ENCODE measurements at regions not wholly inside any gene's neighbourhood (a gene's known extent, or its start where the extent isn't known, plus 50 kb on each side); places are given as distances from the start of the nearest gene placed in this dataset.

DNA sequence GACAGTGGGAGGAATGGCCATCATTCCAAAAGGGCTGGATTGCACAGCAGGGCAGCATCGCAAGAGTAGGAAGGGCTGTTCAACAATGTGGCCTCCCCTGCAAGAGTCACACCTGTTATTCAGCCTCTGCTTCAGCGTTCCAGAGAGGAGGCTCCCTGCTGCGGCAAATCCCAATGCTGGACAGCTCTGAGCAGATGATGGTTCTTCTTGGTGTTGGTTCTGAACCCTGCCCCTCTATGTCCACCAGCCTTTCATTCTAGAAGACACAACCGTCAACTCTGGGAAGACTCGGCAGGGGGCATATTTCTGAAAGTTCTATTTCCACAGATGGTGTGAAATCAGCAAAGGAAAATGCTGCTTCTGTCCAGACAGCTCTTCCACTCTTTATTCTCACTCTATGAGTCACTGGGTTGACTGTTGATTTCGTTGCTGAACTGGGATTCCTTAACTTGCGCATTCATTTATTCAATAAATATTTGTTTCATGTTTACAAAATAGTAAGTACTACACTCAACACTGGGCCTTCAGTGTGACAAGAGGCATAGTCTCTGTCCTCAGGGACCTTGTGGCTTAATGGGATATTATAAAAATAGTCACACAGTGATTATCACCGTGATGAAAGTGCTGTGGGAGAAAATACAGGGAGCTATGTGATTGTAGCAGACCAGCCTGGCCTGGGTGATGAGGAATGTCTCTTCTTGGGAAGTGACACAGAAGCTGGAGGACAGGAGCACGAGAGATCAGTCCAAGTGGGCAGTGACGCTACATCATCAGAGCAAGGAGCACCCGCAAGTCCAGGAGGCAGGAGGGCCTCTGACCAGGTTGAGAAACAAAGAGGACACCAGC lies 260.3 kb downstream of the SIPA1L2 start:
- no peak for DNase-seq (ENCODE audit: low spot score)
- TF ChIP-seq, protein P1, sequence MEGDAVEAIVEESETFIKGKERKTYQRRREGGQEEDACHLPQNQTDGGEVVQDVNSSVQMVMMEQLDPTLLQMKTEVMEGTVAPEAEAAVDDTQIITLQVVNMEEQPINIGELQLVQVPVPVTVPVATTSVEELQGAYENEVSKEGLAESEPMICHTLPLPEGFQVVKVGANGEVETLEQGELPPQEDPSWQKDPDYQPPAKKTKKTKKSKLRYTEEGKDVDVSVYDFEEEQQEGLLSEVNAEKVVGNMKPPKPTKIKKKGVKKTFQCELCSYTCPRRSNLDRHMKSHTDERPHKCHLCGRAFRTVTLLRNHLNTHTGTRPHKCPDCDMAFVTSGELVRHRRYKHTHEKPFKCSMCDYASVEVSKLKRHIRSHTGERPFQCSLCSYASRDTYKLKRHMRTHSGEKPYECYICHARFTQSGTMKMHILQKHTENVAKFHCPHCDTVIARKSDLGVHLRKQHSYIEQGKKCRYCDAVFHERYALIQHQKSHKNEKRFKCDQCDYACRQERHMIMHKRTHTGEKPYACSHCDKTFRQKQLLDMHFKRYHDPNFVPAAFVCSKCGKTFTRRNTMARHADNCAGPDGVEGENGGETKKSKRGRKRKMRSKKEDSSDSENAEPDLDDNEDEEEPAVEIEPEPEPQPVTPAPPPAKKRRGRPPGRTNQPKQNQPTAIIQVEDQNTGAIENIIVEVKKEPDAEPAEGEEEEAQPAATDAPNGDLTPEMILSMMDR (IDR thresholded peaks at IDR 0.05; ENCODE audit: extremely low read depth, missing control alignments), result no peak

DNA sequence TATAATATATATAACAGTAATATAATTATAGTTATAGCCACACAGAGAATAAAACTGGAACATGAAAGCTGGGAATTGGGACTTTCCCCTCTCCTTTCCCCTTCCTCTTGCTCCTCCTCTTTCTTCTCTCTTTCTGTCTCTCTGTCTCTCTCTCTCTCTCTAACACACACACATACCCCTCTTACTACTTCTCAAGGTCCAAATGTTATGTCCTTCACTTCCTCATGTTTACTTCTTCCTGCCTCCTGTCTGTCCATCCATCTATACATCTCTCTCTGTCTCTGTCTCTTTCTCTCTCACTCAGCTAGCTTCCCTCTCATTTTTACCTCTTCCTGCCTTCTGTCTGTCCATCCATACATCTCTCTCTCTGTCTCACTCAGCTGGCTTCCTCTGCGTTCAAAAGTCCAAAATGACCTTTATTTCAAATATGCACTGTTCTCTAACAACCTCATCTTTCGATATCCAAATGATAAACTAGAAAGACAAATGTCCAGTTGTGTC lies 261.1 kb downstream of the SIPA1L2 start:
- TF ChIP-seq, protein P1 (IDR thresholded peaks at IDR 0.05; ENCODE audit: extremely low read depth, missing control alignments), result no peak
- no peak for DNase-seq (ENCODE audit: low spot score)

DNA sequence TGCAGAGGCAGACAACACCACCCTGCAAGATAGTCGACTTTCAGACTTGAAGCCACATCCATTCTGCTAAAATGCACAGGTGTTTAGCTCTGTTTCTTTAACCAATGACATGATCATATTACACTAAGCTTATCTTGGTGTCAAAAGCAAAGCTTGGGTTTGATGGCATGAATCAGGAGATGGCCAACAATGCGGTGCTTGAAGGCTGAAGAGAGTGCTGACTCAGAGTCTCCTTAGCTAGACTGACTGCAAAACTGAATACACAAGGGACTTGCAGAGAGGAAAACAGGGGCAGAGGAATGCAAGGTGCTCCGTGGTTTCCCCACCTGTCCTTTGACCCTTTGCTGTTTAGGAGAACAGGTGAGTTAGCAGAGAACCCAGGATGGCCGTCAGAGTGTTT lies 262.6 kb downstream of the SIPA1L2 start:
- DNase-seq (ENCODE audit: low spot score), result no peak
- TF ChIP-seq, protein P1 (IDR thresholded peaks at IDR 0.05; ENCODE audit: extremely low read depth, missing control alignments), result no peak

DNA sequence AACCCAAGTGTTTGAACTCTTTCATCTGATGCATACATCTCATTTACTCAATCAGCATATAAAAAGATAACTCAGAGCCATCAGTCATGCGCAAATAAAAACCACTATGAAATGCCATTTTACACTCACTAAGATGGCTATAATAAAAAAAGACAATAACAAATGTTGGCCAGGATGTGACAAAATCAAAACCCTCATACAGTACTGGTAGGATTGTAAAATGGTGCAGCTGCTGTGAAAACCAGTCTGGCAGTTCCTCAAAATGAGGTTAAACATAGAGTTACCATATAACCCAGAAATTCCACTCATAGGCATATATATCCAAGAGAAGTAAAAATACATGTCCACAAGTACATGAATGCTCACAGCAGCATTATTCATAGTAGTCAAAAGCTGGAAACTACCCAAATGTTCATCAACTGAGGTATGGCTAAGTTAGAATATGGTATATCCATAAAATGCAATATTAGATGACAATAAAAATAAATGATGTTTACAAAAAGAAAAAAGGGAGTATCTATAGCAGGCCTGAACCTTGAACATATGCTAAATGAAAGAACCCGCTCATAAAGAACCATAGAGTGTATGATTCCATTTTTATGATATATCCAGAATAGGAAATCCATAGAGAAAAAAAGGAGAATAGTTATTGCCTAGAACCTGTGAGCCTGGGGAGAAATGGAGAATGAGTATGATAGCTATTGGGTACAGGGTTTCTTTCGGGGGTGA lies 265.1 kb downstream of the SIPA1L2 start:
- DNase-seq (ENCODE audit: low spot score), result no peak
- TF ChIP-seq, protein P1 (IDR thresholded peaks at IDR 0.05; ENCODE audit: extremely low read depth, missing control alignments), result no peak

DNA sequence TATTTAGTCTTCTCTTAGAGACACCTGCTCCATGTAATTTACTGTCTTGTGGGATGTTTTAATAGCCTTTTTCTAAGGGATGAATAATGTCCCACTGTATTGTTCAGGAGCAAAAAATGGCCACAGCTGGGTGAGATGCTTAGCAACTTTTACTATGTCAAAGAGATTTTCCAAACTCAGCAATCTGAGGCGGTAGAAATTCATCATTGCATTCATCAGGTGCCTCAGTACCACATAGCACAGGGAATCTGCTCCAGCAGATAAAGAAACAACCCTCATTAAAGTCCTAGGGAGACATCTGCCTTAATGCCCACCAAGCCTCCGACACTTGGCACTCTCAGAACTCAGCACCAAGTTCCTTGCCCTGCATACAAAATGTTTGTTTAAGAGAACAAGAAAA lies 266.9 kb downstream of the SIPA1L2 start:
- TF ChIP-seq, protein P1 (IDR thresholded peaks at IDR 0.05; ENCODE audit: extremely low read depth, missing control alignments), result no peak
- no peak for DNase-seq (ENCODE audit: low spot score)

DNA sequence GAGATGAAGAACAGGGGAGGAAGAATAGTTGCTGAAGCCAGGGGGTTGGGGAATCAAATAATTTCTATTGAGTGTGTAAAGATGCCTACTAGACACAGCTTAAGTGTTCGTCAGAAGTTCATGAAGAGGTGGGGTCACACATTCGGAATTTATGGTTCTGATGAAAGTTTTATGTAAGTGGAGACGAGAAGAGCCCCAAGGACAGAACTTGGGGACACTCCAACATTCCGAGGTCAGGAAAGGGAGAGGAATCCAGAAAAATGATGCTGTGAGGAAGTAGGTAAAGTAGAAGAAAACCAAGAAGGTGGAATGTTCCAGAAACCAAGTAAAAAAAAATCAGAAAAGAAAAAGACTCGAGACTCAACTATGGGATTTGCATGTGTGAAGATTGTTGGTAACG lies 272.5 kb downstream of the SIPA1L2 start:
- no peak for DNase-seq (ENCODE audit: low spot score)
- TF ChIP-seq, protein P1 (IDR thresholded peaks at IDR 0.05; ENCODE audit: extremely low read depth, missing control alignments), result no peak

All from GM20000 (cell line).